Keratinocyte (primary cell): ENCODE measurements at regions not wholly inside any gene's neighbourhood (a gene's known extent, or its start where the extent isn't known, plus 50 kb on each side); places are given as distances from the start of the nearest gene placed in this dataset.

Experiments used
- CTCF ChIP-seq, 3 experiments: IDR thresholded peaks in 1 of 3; conservative IDR thresholded peaks in 1 of 3; optimal IDR thresholded peaks in 1 of 3; 2 replicates in 2 of 3; 3 replicates in 1 of 3; pipeline versions ENCODE3 to v1.5.1; 2011; ENCODE audit warnings: low read length in 3 of 3, mild to moderate bottlenecking in 3 of 3, moderate library complexity in 2 of 3, control low read depth in 1 of 3, inconsistent platforms in 1 of 3; ENCODE audit not compliant: insufficient read depth in 2 of 3; ENCODE audit errors: extremely low read depth in 1 of 3
- EZH2 ChIP-seq: IDR thresholded peaks from one replicate; pipeline ENCODE4 v1.6.1; 2012; ENCODE audit warnings: inconsistent platforms, mild to moderate bottlenecking, low read length, moderate library complexity

GRCh38 chr12:75864161-75864560, 167.4 kb downstream of the PHLDA1 start:
- TF ChIP-seq CTCF (optimal IDR thresholded peaks at IDR 0.05 in 1 of 3, IDR thresholded peaks at IDR 0.05 in 1 of 3, conservative IDR thresholded peaks at IDR 0.05 in 1 of 3; ENCODE audit: extremely low read depth in 1 of 3, insufficient read depth in 2 of 3, low read length in 3 of 3) (no peak), EZH2 (no peak)
